DND-41 (cell line): ENCODE measurements at regions not wholly inside any gene's neighbourhood (a gene's known extent, or its start where the extent isn't known, plus 50 kb on each side); places are given as distances from the start of the nearest gene placed in this dataset.

Experiments used
- EZH2 ChIP-seq: IDR thresholded peaks from 3 replicates; pipeline ENCODE4 v1.6.1; 2012; ENCODE audit warnings: borderline replicate concordance, low read depth, mild to moderate bottlenecking, moderate library complexity, low read length, inconsistent platforms; ENCODE audit not compliant: severe bottlenecking
- TF ChIP-seq, protein P1 (sequence below): IDR thresholded peaks from 2 replicates; pipeline ENCODE4 v1.5.1; 2012; ENCODE audit warnings: borderline replicate concordance, low read length, moderate library complexity, mild to moderate bottlenecking; ENCODE audit not compliant: poor library complexity, severe bottlenecking; ENCODE audit errors: extremely low read depth

DNA sequence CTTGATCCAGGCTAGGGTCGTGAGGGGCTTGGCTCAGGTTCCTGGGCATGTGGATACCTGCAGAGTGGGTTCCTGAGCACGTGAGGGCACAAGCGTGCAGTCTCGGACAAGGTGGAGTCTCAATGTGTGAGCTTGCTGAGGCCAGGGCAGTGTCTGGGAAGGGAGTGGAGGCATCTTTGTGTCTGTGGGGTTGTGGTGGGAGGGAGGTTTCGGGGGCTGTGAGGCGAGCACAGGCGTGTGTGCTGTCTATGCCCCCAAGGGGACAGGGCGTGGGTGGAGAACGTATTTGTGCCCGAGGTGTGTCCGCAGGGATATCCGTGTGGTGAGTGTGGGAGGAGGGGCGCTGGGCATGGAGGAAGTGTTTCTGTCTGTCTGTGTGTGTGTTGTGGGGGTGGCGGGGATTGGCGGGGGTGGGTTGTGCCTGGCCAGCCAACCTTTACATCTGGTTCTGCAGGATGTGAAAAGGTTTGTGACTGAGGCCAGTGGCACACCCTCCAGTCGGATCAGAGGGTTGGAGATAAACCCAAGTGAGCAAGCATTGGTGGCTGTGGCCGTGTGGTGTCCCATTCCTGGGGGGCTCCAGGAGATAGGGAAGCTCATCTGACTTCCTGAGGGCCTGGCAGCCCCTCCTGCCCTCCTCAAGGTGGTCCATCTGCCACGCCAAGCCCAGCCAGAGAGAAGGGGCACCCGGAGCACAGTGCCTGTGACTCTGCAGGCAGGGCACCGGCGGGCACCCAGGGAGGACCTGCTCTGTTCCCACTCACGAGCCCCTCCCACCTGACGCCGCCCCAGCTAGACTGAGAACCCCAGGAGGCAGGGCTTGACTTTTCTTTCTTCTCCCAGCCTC, 57.1 kb downstream of the ZFP36L2 start:
- TF ChIP-seq, protein P1, sequence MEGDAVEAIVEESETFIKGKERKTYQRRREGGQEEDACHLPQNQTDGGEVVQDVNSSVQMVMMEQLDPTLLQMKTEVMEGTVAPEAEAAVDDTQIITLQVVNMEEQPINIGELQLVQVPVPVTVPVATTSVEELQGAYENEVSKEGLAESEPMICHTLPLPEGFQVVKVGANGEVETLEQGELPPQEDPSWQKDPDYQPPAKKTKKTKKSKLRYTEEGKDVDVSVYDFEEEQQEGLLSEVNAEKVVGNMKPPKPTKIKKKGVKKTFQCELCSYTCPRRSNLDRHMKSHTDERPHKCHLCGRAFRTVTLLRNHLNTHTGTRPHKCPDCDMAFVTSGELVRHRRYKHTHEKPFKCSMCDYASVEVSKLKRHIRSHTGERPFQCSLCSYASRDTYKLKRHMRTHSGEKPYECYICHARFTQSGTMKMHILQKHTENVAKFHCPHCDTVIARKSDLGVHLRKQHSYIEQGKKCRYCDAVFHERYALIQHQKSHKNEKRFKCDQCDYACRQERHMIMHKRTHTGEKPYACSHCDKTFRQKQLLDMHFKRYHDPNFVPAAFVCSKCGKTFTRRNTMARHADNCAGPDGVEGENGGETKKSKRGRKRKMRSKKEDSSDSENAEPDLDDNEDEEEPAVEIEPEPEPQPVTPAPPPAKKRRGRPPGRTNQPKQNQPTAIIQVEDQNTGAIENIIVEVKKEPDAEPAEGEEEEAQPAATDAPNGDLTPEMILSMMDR, result no peak
- no peak for TF ChIP-seq EZH2
